ENCODE measurements at regions not wholly inside any gene's neighbourhood (a gene's known extent, or its start where the extent isn't known, plus 50 kb on each side); places are given as distances from the start of the nearest gene placed in this dataset.

- TF ChIP-seq CEBPB (IDR thresholded peaks at IDR 0.05; ENCODE audit: low read depth) (no peak), SIN3A (IDR thresholded peaks at IDR 0.05; ENCODE audit: low read depth) (no peak), ELF1 (IDR thresholded peaks at IDR 0.05; ENCODE audit: borderline replicate concordance, low read depth) (no peak), ZNF274 (IDR thresholded peaks at IDR 0.05; ENCODE audit: low read depth, low read length) (no peak), EZH2 (IDR thresholded peaks at IDR 0.05) (no peak), ATF3 (IDR thresholded peaks at IDR 0.05) (no peak), CTCF (IDR thresholded peaks at IDR 0.05 in 2 of 3, conservative IDR thresholded peaks at IDR 0.05 in 1 of 3; ENCODE audit: borderline replicate concordance in 1 of 3, insufficient read depth in 1 of 3, low read depth in 2 of 3, low read length in 2 of 3) (no peak)
Measured at GRCh38 chr1:182195733-182196132, 134.2 kb upstream of the ZNF648 start.

All from HCT116 (cell line).